Mesenchymal stem cell (in vitro differentiated cells and primary cell): ENCODE measurements at regions not wholly inside any gene's neighbourhood (a gene's known extent, or its start where the extent isn't known, plus 50 kb on each side); places are given as distances from the start of the nearest gene placed in this dataset.

Experiments
- DNase-seq: peaks from one replicate; pipeline ENCODE4 v3.0.0-alpha.2; 2013
- H2AFZ ChIP-seq: one replicate; pipeline ENCODE4 v1.6.1; 2013; ENCODE audit warnings: low read depth, mild to moderate bottlenecking, control low read depth, inconsistent platforms, low read length, moderate library complexity
- H2AK5ac ChIP-seq: 2 replicates; pipeline ENCODE4 v1.6.1; 2013; ENCODE audit warnings: low read length, moderate library complexity, mild to moderate bottlenecking, inconsistent platforms; ENCODE audit not compliant: severe bottlenecking
- H2BK120ac ChIP-seq: one replicate; pipeline ENCODE4 v1.6.1; 2013; ENCODE audit warnings: low read depth, mild to moderate bottlenecking, inconsistent platforms, low read length, moderate library complexity
- H2BK12ac ChIP-seq, 2 experiments: one replicate each; pipeline ENCODE4 v1.6.1; 2013; ENCODE audit warnings: inconsistent platforms in 2 of 2, low read length in 2 of 2, mild to moderate bottlenecking in 2 of 2, moderate library complexity in 2 of 2, control low read depth in 1 of 2
- H2BK15ac ChIP-seq: one replicate; pipeline ENCODE4 v1.6.1; 2013; ENCODE audit warnings: mild to moderate bottlenecking, low read depth, inconsistent platforms; ENCODE audit not compliant: poor library complexity, severe bottlenecking
- H2BK5ac ChIP-seq: 2 replicates; pipeline ENCODE4 v1.6.1; 2013; ENCODE audit warnings: low read depth, mild to moderate bottlenecking, low read length, control low read depth, inconsistent platforms; ENCODE audit not compliant: poor library complexity, severe bottlenecking
- H3K14ac ChIP-seq, 2 experiments: one replicate each; pipeline ENCODE4 v1.6.1; 2013; ENCODE audit warnings: inconsistent platforms in 2 of 2, low read length in 2 of 2, control low read depth in 1 of 2, mild to moderate bottlenecking in 1 of 2, moderate library complexity in 1 of 2
- H3K18ac ChIP-seq, 2 experiments: one replicate each; pipeline ENCODE4 v1.6.1; 2013; ENCODE audit warnings: inconsistent platforms in 2 of 2, low read length in 2 of 2, control low read depth in 1 of 2, low read depth in 1 of 2, mild to moderate bottlenecking in 1 of 2
- H3K23ac ChIP-seq, 2 experiments: one replicate each; pipeline ENCODE4 v1.6.1; 2013; ENCODE audit warnings: inconsistent platforms in 2 of 2, low read length in 2 of 2, mild to moderate bottlenecking in 2 of 2, moderate library complexity in 2 of 2, control low read depth in 1 of 2
- H3K27ac ChIP-seq: 2 replicates; pipeline ENCODE4 v1.5.1; 2013; ENCODE audit warnings: mild to moderate bottlenecking, moderate library complexity, low read length, control low read depth, inconsistent platforms; ENCODE audit not compliant: poor library complexity, severe bottlenecking
- H3K27me3 ChIP-seq, 2 experiments: 2 replicates each; pipeline versions ENCODE4 v1.6.1 to v1.7.0; 2013; ENCODE audit warnings: low read length in 2 of 2, mild to moderate bottlenecking in 2 of 2, moderate library complexity in 2 of 2, control low read depth in 1 of 2, inconsistent platforms in 1 of 2; ENCODE audit not compliant: control insufficient read depth in 1 of 2, insufficient read depth in 1 of 2
- H3K36me3 ChIP-seq, 2 experiments: 2 replicates each; pipeline versions ENCODE4 v1.6.1 to v1.7.0; 2013; ENCODE audit warnings: low read length in 2 of 2, control low read depth in 1 of 2, inconsistent platforms in 1 of 2, low read depth in 1 of 2, mild to moderate bottlenecking in 1 of 2; ENCODE audit not compliant: insufficient read depth in 2 of 2, control insufficient read depth in 1 of 2
- H3K4ac ChIP-seq, 2 experiments: one replicate each; pipeline ENCODE4 v1.6.1; 2013; ENCODE audit warnings: inconsistent platforms in 2 of 2, low read length in 2 of 2, mild to moderate bottlenecking in 2 of 2, moderate library complexity in 2 of 2, control low read depth in 1 of 2, low read depth in 1 of 2
- H3K4me1 ChIP-seq: 2 replicates; pipeline ENCODE4 v1.6.1; 2013; ENCODE audit warnings: low read depth, low read length, control low read depth; ENCODE audit not compliant: control insufficient read depth, insufficient read depth
- H3K4me2 ChIP-seq: 2 replicates; pipeline ENCODE4 v1.6.1; 2013; ENCODE audit warnings: low read length, mild to moderate bottlenecking, inconsistent platforms; ENCODE audit not compliant: poor library complexity, severe bottlenecking
- H3K4me3 ChIP-seq, 2 experiments: 2 replicates each; pipeline versions ENCODE4 v1.5.1 to v1.7.0; 2013; ENCODE audit warnings: low read length in 2 of 2, mild to moderate bottlenecking in 2 of 2, control low read depth in 1 of 2, low read depth in 1 of 2; ENCODE audit not compliant: insufficient read depth in 1 of 2
- H3K79me1 ChIP-seq: replicated peaks from 2 replicates; pipeline ENCODE4 v1.6.1; 2013; ENCODE audit warnings: mild to moderate bottlenecking, control low read depth, low read length, inconsistent platforms; ENCODE audit not compliant: poor library complexity, severe bottlenecking
- H3K9ac ChIP-seq: 2 replicates; pipeline ENCODE4 v1.7.0; 2013; ENCODE audit warnings: mild to moderate bottlenecking, low read length, moderate library complexity
- H3K9me3 ChIP-seq: 2 replicates; pipeline ENCODE4 v1.7.0; 2013; ENCODE audit warnings: mild to moderate bottlenecking, low read length; ENCODE audit not compliant: control insufficient read depth
- H4K8ac ChIP-seq: one replicate; pipeline ENCODE4 v1.6.1; 2013; ENCODE audit warnings: inconsistent platforms, mild to moderate bottlenecking, low read length, moderate library complexity
- H4K91ac ChIP-seq: one replicate; pipeline ENCODE4 v1.6.1; 2013; ENCODE audit warnings: mild to moderate bottlenecking, low read length, inconsistent platforms
- WGBS: methylation state at CpG from one replicate; pipeline ENCODE4 v1.1.7; 2013; ENCODE audit warnings: mixed read lengths; 5-methylcytosine and 5-hydroxymethylcytosine counted together

DNA sequence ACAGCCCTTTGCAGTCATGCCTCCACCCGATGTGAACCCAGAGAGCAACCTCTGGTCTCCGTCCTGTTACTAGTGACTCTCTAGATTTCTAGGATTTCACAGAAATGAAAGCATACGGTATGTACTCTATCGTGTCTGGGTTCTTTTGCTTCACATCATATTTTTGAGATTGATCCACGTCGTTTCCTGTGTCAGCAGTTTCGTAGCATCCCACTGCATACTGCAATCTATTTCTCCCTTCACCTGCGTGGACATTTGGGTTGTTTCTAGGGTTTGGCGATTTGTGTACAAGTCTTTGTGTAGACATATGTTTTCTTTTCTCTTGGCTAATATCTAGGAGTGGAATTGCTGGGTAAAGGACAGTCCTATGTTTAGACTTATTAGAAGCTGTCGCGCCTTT, 119.8 kb upstream of the PCBD1 start:
- no peak overlapping the region for H2BK12ac ChIP-seq
- H4K8ac ChIP-seq = no peak overlapping the region
- H3K4me1 ChIP-seq = no peaks in the 10 kb centered on the region
- H3K79me1 ChIP-seq = no peaks in the 10 kb centered on the region
- H3K27me3 ChIP-seq = peaks cover 67 to 98% of the 10 kb centered on the region in 2 experiments
- H3K9ac ChIP-seq = no peak overlapping the region
- H3K18ac ChIP-seq = no peak overlapping the region
- no peaks in the 10 kb centered on the region for H3K9me3 ChIP-seq
- H2BK5ac ChIP-seq = no peak overlapping the region
- no peak overlapping the region for H3K23ac ChIP-seq
- no peak overlapping the region for H3K27ac ChIP-seq
- no peak overlapping the region for H3K4me2 ChIP-seq
- DNase-seq = no peak
- no peak overlapping the region for H2BK120ac ChIP-seq
- H2AFZ ChIP-seq = no peak overlapping the region
- H3K4ac ChIP-seq = no peak overlapping the region
- no peak overlapping the region for H4K91ac ChIP-seq
- no peak overlapping the region for H2BK15ac ChIP-seq
- H3K36me3 ChIP-seq = no peaks in the 10 kb centered on the region
- 90% methylated on average over 10 of the region's 11 CpGs for WGBS
- no peak overlapping the region for H2AK5ac ChIP-seq
- no peak overlapping the region for H3K14ac ChIP-seq
- no peak overlapping the region for H3K4me3 ChIP-seq

GRCh38 chr10:71009126-71009525, 120.8 kb upstream of the PCBD1 start:
- Histone ChIP-seq H3K27ac (no peak overlapping the region), H2AFZ (no peak overlapping the region), H2AK5ac (no peak overlapping the region), H3K9ac (no peak overlapping the region), H4K8ac (no peak overlapping the region), H2BK15ac (no peak overlapping the region), H2BK5ac (no peak overlapping the region), H3K27me3 (peaks cover 76 to 100% of the 10 kb centered on the region in 2 experiments), H4K91ac (no peak overlapping the region), H3K4me3 (peak overlapping the region in 1 of 2 experiments; percentile 14), H2BK120ac (no peak overlapping the region), H3K4ac (no peak overlapping the region), H2BK12ac (no peak overlapping the region), H3K4me1 (no peaks in the 10 kb centered on the region), H3K36me3 (no peaks in the 10 kb centered on the region), H3K4me2 (no peak overlapping the region), H3K23ac (no peak overlapping the region), H3K18ac (no peak overlapping the region), H3K79me1 (no peaks in the 10 kb centered on the region), H3K9me3 (no peaks in the 10 kb centered on the region), H3K14ac (no peak overlapping the region)
- DNase-seq = no peak
- WGBS = 76% methylated on average over 16 of the region's 16 CpGs

- no peaks in the 10 kb centered on the region for H3K4me1 ChIP-seq
- no peak for DNase-seq
- no peak overlapping the region for H3K4me3 ChIP-seq
- H3K18ac ChIP-seq = no peak overlapping the region
- no peak overlapping the region for H2BK120ac ChIP-seq
- no peak overlapping the region for H3K23ac ChIP-seq
- H4K91ac ChIP-seq = no peak overlapping the region
- no peak overlapping the region for H3K4ac ChIP-seq
- H3K9ac ChIP-seq = no peak overlapping the region
- H3K9me3 ChIP-seq = no peaks in the 10 kb centered on the region
- no peak overlapping the region for H2AFZ ChIP-seq
- H2BK12ac ChIP-seq = no peak overlapping the region
- no peak overlapping the region for H2AK5ac ChIP-seq
- H3K27ac ChIP-seq = no peak overlapping the region
- H2BK15ac ChIP-seq = no peak overlapping the region
- H3K36me3 ChIP-seq = no peaks in the 10 kb centered on the region
- H2BK5ac ChIP-seq = no peak overlapping the region
- H3K79me1 ChIP-seq = no peaks in the 10 kb centered on the region
- no peak overlapping the region for H3K4me2 ChIP-seq
- no peak overlapping the region for H4K8ac ChIP-seq
- H3K27me3 ChIP-seq = peaks cover 75 to 98% of the 10 kb centered on the region in 2 experiments
- 54% methylated on average over 4 of the region's 4 CpGs for WGBS
- H3K14ac ChIP-seq = no peak overlapping the region
Measured at GRCh38 chr10:71010730-71011129, 122.4 kb upstream of the PCBD1 start.

GRCh38 chr10:71011141-71011540, 122.8 kb upstream of the PCBD1 start:
- Histone ChIP-seq H3K4me2 (no peak overlapping the region), H3K36me3 (no peaks in the 10 kb centered on the region), H2BK5ac (no peak overlapping the region), H4K91ac (no peak overlapping the region), H3K27ac (no peak overlapping the region), H3K9me3 (no peaks in the 10 kb centered on the region), H2BK15ac (no peak overlapping the region), H2BK12ac (no peak overlapping the region), H3K79me1 (no peaks in the 10 kb centered on the region), H3K4ac (no peak overlapping the region), H2BK120ac (no peak overlapping the region), H2AFZ (no peak overlapping the region), H2AK5ac (no peak overlapping the region), H3K27me3 (peaks cover 71 to 94% of the 10 kb centered on the region in 2 experiments), H3K4me1 (no peaks in the 10 kb centered on the region), H3K14ac (no peak overlapping the region), H3K9ac (no peak overlapping the region), H3K23ac (no peak overlapping the region), H4K8ac (no peak overlapping the region), H3K4me3 (no peak overlapping the region), H3K18ac (no peak overlapping the region)
- 60% methylated on average over 3 of the region's 3 CpGs for WGBS
- no peak for DNase-seq
